NCI-H2227 (cell line): ENCODE measurements at regions not wholly inside any gene's neighbourhood (a gene's known extent, or its start where the extent isn't known, plus 50 kb on each side); places are given as distances from the start of the nearest gene placed in this dataset.

Source experiments
- DNase-seq: peaks from one replicate; lab custom pipeline; 2025; ENCODE audit not compliant: unreplicated experiment; lab: John Stamatoyannopoulos, UW

GRCh38 chr20:11270566-11270965 is 596.8 kb upstream of the JAG1 start:
- DNase-seq: no peak

- DNase-seq: peak; percentile 13
Measured at GRCh38 chr20:11271319-11271718, 597.5 kb upstream of the JAG1 start.

DNA sequence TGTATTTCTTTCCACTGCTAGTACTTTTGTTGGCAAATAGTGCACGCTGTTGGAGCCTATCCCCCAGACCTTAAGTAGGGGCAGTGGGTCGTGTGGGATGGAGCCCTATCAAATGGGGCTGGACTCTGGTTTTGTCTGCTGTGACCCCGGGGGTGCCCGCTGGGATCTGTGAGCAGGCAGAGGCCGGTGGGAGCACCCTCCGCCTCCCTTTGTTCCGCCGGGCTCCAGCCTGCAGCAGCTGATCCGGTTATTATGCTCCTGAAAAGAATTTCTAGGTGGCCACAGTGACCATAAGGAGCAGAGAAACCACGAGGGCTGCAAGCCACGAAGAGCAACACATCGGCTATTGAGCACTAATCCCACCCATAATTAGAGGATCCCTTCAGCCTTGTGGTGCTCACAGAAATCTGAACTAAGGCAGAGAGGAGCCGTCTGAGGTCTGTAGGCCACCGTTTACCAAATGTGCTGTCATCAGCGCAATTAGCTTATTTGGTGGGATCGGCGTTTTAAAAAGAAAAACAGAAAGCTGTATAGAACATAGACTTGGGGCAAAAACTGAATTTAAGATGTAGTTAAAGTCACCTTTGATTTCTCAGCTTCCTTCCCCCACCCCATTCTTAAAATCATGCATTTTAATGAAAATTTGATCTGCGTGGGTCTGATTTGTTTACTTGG is 598.3 kb upstream of the JAG1 start:
- DNase-seq: peak; percentile 17

- DNase-seq: peak; percentile 83
Measured at GRCh38 chr20:11274141-11274594, 600.4 kb upstream of the JAG1 start.

GRCh38 chr20:11275740-11276139 is 601.9 kb upstream of the JAG1 start:
- no peak for DNase-seq

- no peak for DNase-seq
Measured at GRCh38 chr20:11277170-11277569, 603.4 kb upstream of the JAG1 start.

- DNase-seq: no peak
Measured at GRCh38 chr20:11277858-11278257, 604.1 kb upstream of the JAG1 start.

GRCh38 chr20:11278461-11278860 is 604.7 kb upstream of the JAG1 start:
- DNase-seq: no peak

GRCh38 chr20:11281240-11281639 is 607.4 kb upstream of the JAG1 start:
- no peak for DNase-seq

- no peak for DNase-seq
Measured at GRCh38 chr20:11281768-11282167, 608.0 kb upstream of the JAG1 start.

- no peak for DNase-seq
Measured at GRCh38 chr20:11287126-11287525, 613.3 kb upstream of the JAG1 start.

- DNase-seq: no peak
Measured at GRCh38 chr20:11296221-11296620, 621.5 kb upstream of the BTBD3 start.

DNA sequence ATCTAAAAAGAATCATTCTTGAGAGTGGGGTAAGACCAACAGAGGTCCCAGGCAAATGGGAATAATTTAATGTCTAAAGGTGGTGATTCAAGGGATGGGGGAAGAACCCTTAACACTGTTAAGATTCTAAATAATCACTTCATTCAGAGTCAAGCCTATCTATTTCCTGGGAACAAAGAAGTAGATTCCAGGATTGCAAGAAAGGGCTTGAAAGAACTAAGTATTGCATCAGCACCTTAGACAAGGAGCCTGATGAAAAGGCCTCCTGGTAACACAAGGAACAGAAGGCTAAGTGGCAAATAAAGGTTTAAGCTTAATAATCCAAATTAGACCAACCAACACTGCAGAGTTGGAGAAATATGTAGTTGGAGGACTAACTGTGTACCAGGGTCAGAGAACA is 620.7 kb upstream of the BTBD3 start:
- no peak for DNase-seq

DNA sequence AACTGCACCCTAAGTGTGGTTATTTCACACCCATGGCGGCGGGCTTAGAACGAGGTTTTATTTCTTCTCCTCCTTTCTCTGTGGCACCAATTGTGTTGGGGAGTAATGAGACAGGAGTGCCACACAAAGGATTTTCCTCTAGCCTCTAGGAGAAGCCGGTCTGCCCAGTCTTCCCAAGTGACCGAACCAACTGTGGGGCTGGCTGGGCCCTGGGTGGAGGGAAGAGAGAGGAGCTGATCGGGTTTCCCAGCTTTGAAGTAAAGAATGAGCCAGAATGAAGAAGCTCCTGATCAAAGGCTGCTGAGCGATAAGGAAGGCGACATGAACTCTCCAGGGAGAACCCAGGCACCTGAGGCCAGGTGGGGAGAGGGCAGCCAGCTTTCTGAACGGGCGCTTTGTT is 616.0 kb upstream of the BTBD3 start:
- DNase-seq: no peak

- DNase-seq: no peak
Measured at GRCh38 chr20:11302436-11302835, 615.3 kb upstream of the BTBD3 start.

- DNase-seq: no peak
Measured at GRCh38 chr20:11304795-11305194, 612.9 kb upstream of the BTBD3 start.

DNA sequence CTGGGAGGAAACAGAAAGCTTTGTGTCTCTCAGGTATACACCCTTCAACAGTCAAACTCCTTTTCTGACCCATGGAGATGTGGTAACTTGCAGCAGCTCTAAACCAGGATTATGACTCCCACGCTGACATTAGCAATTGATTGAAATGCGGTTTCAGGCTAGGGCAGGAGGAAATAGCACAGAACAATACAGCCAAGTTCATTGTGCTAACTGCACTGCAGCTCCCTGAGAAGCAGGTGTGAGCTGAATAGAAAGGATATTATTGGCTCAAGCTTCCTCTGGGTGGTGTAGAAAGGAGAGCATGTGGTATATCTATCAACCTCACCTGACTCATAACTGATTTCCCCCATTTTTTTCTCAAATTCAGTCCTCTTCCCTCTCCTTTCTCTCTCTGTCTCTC is 612.3 kb upstream of the BTBD3 start:
- no peak for DNase-seq

DNA sequence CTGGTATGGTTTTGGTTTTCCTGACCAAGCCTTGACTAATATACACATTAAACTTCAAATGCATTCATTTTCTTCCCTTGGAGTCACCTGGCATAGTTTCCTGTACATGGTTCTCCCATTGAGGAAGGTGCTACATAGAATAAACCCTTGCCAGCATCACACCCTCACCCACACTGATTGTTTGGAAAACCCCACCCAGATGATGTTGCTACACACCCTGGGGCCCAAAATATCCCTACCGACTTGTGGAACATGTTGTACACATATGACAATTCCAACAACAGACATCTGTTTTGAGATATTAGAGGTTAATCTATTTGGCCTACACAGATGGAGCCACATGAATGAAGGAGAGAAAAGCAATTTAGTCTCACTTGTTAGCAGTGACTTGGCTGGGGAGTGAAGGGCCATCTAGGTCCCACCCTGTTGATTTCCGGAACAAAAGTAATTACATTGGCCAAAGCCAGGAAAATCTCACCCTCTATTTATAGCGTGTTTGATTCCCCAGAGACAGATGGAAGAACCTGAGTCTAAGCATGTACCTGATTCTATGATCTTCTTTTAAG is 606.0 kb upstream of the BTBD3 start:
- no peak for DNase-seq

- DNase-seq: no peak
Measured at GRCh38 chr20:11315525-11315924, 602.2 kb upstream of the BTBD3 start.

GRCh38 chr20:11316244-11316643 is 601.4 kb upstream of the BTBD3 start:
- no peak for DNase-seq

- DNase-seq: no peak
Measured at GRCh38 chr20:11320033-11320432, 597.7 kb upstream of the BTBD3 start.

DNA sequence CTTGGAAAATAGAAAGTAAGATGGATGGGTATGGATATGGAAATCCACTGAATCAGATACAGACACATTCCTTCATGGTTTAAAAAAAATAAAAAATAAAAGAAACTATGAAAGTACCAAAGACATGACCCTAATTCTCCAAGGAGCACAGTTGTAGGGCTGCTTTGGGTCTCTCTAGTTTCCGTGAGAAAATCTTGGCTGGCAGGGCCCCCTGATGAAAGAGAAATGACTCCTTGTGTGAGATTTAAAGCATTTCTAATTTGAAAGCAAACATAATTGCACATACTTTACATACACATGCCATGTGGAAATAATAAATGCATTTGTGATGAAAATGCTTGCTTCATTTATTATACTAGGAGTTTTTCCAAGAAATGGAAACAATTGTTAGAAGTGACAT is 593.9 kb upstream of the BTBD3 start:
- DNase-seq: no peak

DNA sequence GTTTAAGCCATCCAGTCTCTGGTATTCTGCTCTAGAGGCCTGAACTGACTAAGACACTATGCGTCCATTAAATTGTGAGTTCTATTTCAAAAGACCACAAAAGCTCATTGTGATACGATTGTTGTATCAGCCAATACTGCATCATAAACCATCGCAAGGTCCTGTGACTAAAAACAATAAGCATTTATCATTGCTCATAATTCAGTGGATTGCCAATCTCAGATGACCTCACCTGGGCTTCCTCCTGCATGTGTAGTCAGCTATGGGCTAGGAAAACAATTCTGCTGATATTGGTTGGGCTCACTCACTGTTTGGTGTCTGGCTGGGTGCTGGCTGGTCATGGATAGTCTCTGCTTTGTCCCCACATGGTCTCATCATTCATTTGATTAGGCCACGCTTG is 592.7 kb upstream of the BTBD3 start:
- no peak for DNase-seq
